ENCODE measurements at regions not wholly inside any gene's neighbourhood (a gene's known extent, or its start where the extent isn't known, plus 50 kb on each side); places are given as distances from the start of the nearest gene placed in this dataset.

- H3K4me1 ChIP-seq (ENCODE audit: insufficient read depth, low read length) = peaks cover 52% of the 10 kb centered on the region
- ATAC-seq = peak; percentile 28
- ChIA-PET CTCF (no interaction called here), POLR2A (ENCODE audit: unreplicated experiment) (interaction anchor here (0.6 to 0.7 kb wide), 2 partner anchors 259 to 289 kb away, joined by 3 to 14 read pairs; no protein-coding TSS in a partner anchor)
- intact Hi-C loops (cut with micrococcal nuclease) = loop anchor here (10.0 kb wide), 2 partner anchors 177 to 253 kb away; no protein-coding TSS in a partner anchor
- H3K4me2 ChIP-seq (ENCODE audit: low read length) = peak overlapping the region; percentile 60
- H3K27me3 ChIP-seq (ENCODE audit: low read length) = no peaks in the 10 kb centered on the region
- peak overlapping the region; percentile 87 for H3K27ac ChIP-seq (ENCODE audit: low read length)
- no peaks in the 10 kb centered on the region for H3K9me3 ChIP-seq (ENCODE audit: low read length)
- H3F3A ChIP-seq (ENCODE audit: low read length, unreplicated experiment) = peaks cover 10% of the 10 kb centered on the region
- BruUV-seq (replicated peaks) = no TSS peak
- peak overlapping the region; percentile 60 for H3K9ac ChIP-seq (ENCODE audit: low read length)
- H3K36me3 ChIP-seq (ENCODE audit: low read depth, low read length) = no peaks in the 10 kb centered on the region
- H4K20me1 ChIP-seq (ENCODE audit: low read length) = no peaks in the 10 kb centered on the region
- TF ChIP-seq CTCF (conservative IDR thresholded peaks at IDR 0.05; ENCODE audit: low read depth, low read length) (no peak), EZH2phosphoT487 (IDR thresholded peaks at IDR 0.05; ENCODE audit: borderline replicate concordance, low read length) (no peak)
- H3K9me2 ChIP-seq (replicated peaks; ENCODE audit: low read length) = no peaks in the 10 kb centered on the region
- peak; percentile 86 for DNase-seq
- H3K79me2 ChIP-seq (ENCODE audit: low read length) = no peaks in the 10 kb centered on the region
- no peak overlapping the region for H2AFZ ChIP-seq (ENCODE audit: low read length)
- H3K4me3 ChIP-seq (ENCODE audit: low read length) = no peak overlapping the region
Observed at GRCh38 chr4:152101556-152102435, 341.0 kb upstream of the GATB start.

- Histone ChIP-seq H3K79me2 (ENCODE audit: low read length) (no peaks in the 10 kb centered on the region), H3K9ac (ENCODE audit: low read length) (peak overlapping the region; percentile 60), H3K27ac (ENCODE audit: low read length) (peak overlapping the region; percentile 87), H3F3A (ENCODE audit: low read length, unreplicated experiment) (peaks cover 5% of the 10 kb centered on the region), H3K9me2 (replicated peaks; ENCODE audit: low read length) (no peaks in the 10 kb centered on the region), H3K36me3 (ENCODE audit: low read depth, low read length) (no peaks in the 10 kb centered on the region), H2AFZ (ENCODE audit: low read length) (peak overlapping the region; percentile 47), H3K4me3 (ENCODE audit: low read length) (0 out of 2 replicates have a peak overlapping the region, but pooled peaks have one; percentile 27), H4K20me1 (ENCODE audit: low read length) (no peaks in the 10 kb centered on the region), H3K9me3 (ENCODE audit: low read length) (no peaks in the 10 kb centered on the region), H3K4me2 (ENCODE audit: low read length) (peak overlapping the region; percentile 60), H3K27me3 (ENCODE audit: low read length) (no peaks in the 10 kb centered on the region), H3K4me1 (ENCODE audit: insufficient read depth, low read length) (peaks cover 51% of the 10 kb centered on the region)
- ChIA-PET CTCF (no interaction called here), POLR2A (ENCODE audit: unreplicated experiment) (no interaction called here)
- peak; percentile 80 for DNase-seq
- ATAC-seq = peak; percentile 72
- intact Hi-C loops (cut with micrococcal nuclease) = loop anchor here (10.0 kb wide), 2 partner anchors 176 to 254 kb away; no protein-coding TSS in a partner anchor
- TF ChIP-seq CTCF (conservative IDR thresholded peaks at IDR 0.05; ENCODE audit: low read depth, low read length) (no peak), EZH2 (IDR thresholded peaks at IDR 0.05; ENCODE audit: low read length, unreplicated experiment) (no peak), EZH2phosphoT487 (IDR thresholded peaks at IDR 0.05; ENCODE audit: borderline replicate concordance, low read length) (no peak)
- BruUV-seq (replicated peaks) = TSS peak; percentile 66
Observed at GRCh38 chr4:152100379-152101201, 339.8 kb upstream of the GATB start.

Data from PC-3 (cell line).